ENCODE measurements at regions not wholly inside any gene's neighbourhood (a gene's known extent, or its start where the extent isn't known, plus 50 kb on each side); places are given as distances from the start of the nearest gene placed in this dataset.
"Not testable (repeated sequence)": the region's sequence is repeated elsewhere in the genome, so short reads cannot be mapped to it uniquely, and the experiment has no call there.

DNA sequence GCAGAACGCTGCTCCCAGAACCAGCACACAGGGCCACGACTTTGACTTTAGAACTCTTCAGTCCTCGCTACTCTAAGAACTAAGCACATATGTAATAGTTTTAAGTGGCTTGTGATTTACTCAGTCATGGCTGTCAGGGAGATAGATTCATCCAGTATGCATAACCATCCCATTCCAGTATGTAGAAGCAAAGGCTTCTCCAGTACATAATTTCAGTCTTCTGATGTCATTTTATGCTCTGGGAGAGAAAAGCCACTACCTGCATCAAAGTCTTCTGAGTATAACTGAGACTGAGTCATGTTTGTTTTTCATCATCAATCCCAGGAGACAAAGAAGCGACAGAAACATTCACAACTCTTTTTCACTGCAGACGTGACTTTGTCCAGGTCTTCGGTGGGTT, 885.7 kb downstream of the PLA2G4A start:
- no peak for DNase-seq (ENCODE audit: low read depth)

DNA sequence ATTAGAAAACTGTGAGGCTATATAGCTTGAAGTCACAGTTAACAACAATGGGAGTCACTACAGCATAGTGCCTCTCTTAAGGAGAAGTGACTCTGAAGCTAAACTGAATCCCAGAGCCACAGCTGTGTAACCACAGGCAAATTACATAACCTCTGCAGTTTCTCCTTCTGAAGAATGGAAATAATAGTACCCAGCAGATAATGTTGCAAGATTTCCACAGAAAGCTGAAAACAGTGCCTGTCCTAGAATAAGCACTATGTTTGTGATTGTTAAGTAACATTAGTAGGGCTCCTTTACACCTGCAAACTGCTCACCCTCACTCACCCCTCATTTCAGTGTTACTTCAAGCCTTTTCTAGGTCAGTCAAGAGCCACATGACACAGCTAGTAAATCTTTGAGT, 886.7 kb downstream of the PLA2G4A start:
- DNase-seq (ENCODE audit: low read depth) = no peak

GRCh38 chr1:187716160-187716559, 887.4 kb downstream of the PLA2G4A start:
- DNase-seq (ENCODE audit: low read depth) = no peak

DNA sequence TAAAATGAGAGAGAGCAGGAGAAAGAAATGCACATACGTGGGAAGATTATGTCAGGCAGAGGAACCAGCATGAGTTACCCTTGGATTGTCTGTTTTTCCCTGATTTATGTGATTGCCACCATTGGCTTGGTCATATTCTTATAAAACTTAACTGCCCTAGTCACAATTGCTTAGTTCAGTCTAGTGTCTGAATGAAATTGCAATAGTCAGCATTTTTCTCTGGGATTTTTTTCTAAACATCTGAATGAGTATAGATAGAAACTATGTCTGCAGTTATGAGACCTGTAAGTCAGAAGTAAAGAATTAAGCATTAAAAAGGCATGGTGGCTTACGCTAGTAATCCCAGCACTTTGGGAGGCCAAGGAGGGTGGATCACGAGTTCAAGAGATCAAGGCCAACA, 889.8 kb downstream of the PLA2G4A start:
- no peak for DNase-seq (ENCODE audit: low read depth)

GRCh38 chr1:187721216-187721615, 892.5 kb downstream of the PLA2G4A start:
- DNase-seq (ENCODE audit: low read depth) = no peak

DNA sequence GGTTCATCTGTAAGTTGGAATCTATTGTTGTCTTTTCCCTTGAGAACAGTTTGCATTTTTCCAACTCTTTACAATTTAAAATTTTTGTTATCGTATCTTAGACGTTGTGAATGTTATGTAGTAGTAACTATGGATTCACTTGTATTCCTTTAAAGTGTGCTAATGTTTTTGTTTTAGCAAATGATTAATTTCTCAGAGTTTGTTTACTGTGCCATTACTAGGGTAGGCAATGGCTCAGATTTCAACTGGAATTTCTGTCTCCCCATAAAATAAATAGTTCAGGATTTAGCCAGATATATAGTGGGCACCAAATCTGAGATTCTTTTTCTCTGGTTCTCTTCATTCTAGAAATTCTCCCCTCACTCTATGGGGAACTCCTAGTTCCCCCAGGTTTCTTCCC, 896.5 kb downstream of the PLA2G4A start:
- no peak for DNase-seq (ENCODE audit: low read depth)

DNA sequence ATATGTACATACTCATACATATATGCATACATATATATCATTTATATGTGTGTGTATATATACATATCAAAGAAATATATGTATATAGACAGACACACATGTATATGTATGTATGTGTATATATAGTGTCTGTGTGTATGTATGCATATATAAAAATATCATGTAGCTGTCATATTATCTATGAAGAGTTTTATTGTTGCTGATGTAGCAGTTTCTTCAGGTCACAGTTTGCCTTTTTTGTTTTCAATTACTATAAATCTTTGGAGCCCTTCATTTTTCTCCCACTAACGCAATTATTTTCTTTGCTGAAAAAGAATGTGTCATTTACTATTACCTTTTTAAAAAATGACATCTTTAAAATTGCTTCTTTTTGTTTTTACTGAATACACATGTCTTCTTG, 904.5 kb downstream of the PLA2G4A start:
- no peak for DNase-seq (ENCODE audit: low read depth)

DNA sequence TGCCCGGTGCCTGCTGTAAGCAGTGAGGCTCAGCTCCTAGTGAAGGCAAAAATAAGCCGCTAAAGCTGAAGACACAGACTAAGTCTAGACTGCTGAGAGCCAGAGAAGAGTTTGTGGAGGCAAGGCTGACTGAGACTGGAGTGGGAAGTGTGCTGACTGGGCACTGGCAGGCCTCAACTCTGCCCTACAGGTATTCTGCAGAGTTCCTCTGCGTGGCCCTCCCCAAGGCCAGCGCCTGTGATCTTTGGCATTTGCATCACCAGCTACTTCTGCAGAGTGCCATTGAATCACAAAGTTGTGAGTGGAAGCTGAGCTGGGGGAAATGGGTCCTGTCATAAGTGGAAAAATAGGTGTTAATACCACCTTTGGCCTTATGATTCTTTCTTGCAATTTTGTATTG, 905.7 kb downstream of the PLA2G4A start:
- DNase-seq (ENCODE audit: low read depth) = no peak

GRCh38 chr1:187744665-187745064, 915.9 kb downstream of the PLA2G4A start:
- DNase-seq (ENCODE audit: low read depth) = no peak

GRCh38 chr1:187755536-187755935, 926.8 kb downstream of the PLA2G4A start:
- DNase-seq (ENCODE audit: low read depth) = no peak

DNA sequence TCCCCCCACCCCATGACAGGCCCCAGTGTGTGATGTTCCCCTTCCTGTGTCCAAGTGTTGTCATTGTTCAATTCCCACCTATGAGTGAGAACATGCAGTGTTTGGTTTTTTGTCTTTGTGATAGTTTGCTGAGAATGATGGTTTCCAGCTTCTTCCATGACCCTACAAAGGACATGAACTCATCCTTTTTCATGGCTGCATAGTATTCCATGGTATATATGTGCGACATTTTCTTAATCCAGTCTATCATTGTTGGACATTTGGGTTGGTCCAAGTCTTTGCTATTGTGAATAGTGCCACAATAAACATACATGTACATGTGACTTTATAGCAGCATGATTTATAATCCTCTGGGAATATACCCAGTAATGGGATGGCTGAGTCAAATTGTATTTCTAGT, 927.9 kb downstream of the PLA2G4A start:
- DNase-seq (ENCODE audit: low read depth) = not testable (repeated sequence)

DNA sequence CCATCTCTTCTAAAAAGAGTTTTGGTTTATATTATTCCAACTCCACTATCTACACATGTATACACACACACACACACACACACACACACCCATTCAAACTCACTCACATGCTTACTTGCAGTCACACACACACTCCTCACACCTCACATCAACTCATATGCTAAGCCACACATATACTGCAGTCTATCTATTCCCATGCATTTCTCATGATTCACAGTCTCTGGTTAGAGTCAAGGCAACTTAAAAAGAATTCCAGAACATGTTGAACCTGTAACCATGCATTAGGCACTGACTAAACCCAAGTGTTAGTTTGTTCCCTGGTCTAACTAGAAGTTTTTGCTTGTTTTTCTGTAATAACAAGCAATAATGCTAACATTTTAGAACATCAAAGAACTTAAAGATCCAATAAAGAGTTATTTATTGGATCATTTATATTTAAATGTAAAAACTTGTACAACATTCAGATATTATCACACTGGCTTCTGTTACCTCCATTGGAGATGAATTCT, 931.1 kb downstream of the PLA2G4A start:
- no peak for DNase-seq (ENCODE audit: low read depth)

DNA sequence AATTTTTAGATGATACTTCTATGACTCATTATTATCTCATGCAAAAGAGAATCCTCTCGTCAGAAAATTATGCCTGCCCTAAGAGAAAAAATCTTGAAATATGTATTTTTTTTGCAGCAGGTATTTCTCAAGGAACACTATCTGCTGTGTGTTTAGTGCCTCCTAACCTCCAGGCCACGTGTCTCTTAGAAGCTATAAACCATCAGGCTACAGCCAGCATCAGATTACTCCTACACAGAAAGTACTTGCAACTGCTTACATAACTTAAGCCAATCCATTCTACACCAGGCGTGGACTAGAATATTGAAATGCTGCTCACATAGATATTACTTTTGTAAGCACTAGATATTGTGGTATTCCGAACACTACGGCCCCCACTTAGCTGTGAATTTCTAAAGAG, 933.4 kb downstream of the PLA2G4A start:
- DNase-seq (ENCODE audit: low read depth) = no peak

GRCh38 chr1:187763465-187763864, 934.7 kb downstream of the PLA2G4A start:
- DNase-seq (ENCODE audit: low read depth) = no peak

GRCh38 chr1:187763976-187764375, 935.2 kb downstream of the PLA2G4A start:
- no peak for DNase-seq (ENCODE audit: low read depth)

- no peak for DNase-seq (ENCODE audit: low read depth)
These were observed 942.6 kb downstream of the PLA2G4A start for GRCh38 chr1:187771396-187771795.

DNA sequence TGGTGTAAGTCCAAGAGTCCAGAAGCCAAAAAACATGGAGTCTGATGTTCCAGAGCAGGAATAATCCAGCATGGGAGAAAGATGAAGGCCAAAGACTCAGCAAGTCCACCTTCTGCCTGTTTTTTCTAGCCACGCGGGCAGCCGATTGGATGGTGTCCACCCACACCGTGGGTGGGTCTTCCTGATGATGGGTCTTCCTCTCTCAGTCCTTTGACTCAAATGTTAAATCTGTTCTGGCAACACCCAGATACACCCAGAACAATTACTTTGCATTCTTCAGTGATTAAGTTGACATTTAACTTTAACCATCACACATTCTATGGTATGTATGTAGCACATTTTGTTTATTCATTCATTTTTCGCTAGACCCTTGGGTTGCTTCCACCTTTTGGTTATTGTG, 944.4 kb downstream of the PLA2G4A start:
- DNase-seq (ENCODE audit: low read depth) = no peak

GRCh38 chr1:187787736-187788135, 959.0 kb downstream of the PLA2G4A start:
- DNase-seq (ENCODE audit: low read depth) = no peak

DNA sequence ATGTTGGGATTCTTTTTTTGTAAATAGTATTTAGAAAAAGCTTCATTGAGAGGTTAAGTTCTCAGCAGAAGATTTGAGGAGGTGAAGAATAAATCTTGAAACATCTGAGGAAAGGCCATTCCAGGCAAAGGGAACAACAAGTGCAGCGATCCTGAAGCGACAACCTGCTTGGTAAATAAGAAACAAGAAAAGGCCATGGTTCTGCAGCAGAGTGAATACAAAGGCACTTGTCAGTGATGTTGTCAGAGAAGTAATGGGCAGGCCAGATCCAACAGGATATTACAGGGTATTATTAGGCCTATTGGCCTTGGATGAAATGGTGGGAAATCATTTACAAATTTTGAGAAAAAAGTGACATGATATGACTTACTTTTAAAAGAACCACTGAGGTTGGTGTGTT, 960.0 kb downstream of the PLA2G4A start:
- DNase-seq (ENCODE audit: low read depth) = no peak

GRCh38 chr1:187790724-187791123, 962.0 kb downstream of the PLA2G4A start:
- no peak for DNase-seq (ENCODE audit: low read depth)

GRCh38 chr1:187794561-187794960, 965.8 kb downstream of the PLA2G4A start:
- DNase-seq (ENCODE audit: low read depth) = no peak

DNA sequence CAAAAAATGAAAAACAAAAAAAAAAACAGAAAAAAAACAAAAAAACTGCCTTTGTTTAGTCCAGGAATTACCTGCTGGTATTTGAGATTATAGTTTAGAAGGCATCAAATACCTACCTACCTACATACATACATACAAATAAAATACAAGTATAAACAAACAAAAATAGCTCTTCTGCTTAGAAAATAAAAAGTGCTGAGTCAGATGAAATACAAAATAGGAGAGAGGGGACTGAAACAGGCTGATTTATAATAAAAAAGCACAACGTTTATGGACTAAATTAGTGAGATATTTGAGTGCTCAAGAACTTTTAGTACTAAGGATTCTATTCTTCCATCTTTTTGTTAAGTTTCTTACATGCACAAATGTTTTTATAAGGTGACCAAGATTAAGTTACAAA, 980.8 kb downstream of the PLA2G4A start:
- no peak for DNase-seq (ENCODE audit: low read depth)

GRCh38 chr1:187816646-187817045, 987.9 kb downstream of the PLA2G4A start:
- no peak for DNase-seq (ENCODE audit: low read depth)

DNA sequence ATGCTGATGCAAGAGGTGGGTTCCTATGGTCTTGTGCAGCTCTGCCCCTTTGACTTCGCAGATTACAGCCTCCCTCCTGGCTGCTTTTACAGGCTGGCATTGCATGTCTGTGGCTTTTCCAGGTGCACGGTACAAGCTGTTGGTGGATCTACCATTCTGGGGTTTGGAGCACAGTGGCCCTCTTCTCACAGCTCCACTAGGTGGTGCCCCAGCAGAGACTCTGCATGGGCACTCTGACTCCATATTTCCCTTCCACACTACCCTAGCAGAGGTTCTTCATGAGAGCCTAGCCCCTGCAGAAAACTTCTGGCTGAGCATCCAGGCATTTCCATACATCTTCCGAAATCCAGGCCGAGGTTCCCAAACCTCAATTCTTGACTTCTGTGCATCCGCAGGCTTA, 989.0 kb downstream of the PLA2G4A start:
- DNase-seq (ENCODE audit: low read depth) = no peak

DNA sequence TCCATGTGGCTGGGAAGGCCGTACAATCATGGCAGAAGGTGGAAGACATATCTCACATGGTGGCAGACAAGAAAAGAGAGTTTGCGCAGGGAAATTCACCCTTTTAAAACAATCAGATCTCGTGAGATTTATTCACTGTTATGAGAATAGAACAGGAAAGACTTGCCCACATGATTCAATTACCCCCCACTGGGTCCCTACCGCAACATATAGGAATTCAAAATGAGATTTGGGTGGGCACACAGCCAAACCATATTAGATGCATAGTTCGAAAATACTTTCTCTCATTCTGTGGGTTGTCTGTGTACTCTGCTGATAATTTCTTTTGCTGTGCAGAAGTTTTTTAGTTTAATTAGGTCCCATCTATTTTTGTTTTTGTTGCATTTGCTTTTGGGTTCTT, 990.3 kb downstream of the PLA2G4A start:
- DNase-seq (ENCODE audit: low read depth) = no peak

All from GM04504 (cell line).